Thyroid gland (tissue), 4 donors: ENCODE measurements at regions not wholly inside any gene's neighbourhood (a gene's known extent, or its start where the extent isn't known, plus 50 kb on each side); places are given as distances from the start of the nearest gene placed in this dataset.

Experiments used
- POLR2A ChIP-seq, 2 donors: fragments of 450-650 bp; IDR thresholded peaks; one replicate each; pipeline ENCODE4 v1.6.1; 2017; ENCODE audit warnings: antibody characterized with exemption in 2 of 2, mild to moderate bottlenecking in 2 of 2, moderate library complexity in 1 of 2
- TF ChIP-seq, protein P1 (sequence below), 6 experiments: fragments of 200-600 bp in 3 of 6; fragments of 450-650 bp in 3 of 6; sonication (generic) in 3 of 6; IDR thresholded peaks; one replicate each; pipeline ENCODE4 v1.5.1; 2016 to 2019; ENCODE audit warnings: antibody characterized with exemption in 6 of 6, mild to moderate bottlenecking in 2 of 6, inconsistent platforms in 1 of 6, moderate library complexity in 1 of 6

DNA sequence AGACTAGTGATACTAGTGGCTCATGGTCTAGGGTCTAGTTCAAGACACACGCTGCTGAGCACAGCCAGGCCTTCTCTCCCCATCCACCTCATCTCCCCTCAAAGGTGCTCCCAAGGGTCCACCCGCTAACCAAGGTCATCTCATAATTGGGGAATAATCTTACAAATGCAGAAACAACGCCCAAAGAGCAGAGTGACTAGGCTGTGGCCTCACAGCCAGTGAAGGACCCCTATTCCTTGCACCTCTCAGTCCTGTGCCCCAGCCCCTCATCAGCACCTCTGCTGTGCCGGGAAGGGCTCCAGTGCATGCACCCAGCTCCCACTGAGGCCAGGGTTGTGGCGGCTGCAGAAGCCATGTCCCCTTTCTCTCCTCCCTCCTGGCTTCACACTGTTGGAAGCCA lies 286.9 kb downstream of the UACA start:
- TF ChIP-seq POLR2A (IDR thresholded peaks at IDR 0.05), result no peak
- TF ChIP-seq, protein P1, sequence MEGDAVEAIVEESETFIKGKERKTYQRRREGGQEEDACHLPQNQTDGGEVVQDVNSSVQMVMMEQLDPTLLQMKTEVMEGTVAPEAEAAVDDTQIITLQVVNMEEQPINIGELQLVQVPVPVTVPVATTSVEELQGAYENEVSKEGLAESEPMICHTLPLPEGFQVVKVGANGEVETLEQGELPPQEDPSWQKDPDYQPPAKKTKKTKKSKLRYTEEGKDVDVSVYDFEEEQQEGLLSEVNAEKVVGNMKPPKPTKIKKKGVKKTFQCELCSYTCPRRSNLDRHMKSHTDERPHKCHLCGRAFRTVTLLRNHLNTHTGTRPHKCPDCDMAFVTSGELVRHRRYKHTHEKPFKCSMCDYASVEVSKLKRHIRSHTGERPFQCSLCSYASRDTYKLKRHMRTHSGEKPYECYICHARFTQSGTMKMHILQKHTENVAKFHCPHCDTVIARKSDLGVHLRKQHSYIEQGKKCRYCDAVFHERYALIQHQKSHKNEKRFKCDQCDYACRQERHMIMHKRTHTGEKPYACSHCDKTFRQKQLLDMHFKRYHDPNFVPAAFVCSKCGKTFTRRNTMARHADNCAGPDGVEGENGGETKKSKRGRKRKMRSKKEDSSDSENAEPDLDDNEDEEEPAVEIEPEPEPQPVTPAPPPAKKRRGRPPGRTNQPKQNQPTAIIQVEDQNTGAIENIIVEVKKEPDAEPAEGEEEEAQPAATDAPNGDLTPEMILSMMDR (IDR thresholded peaks at IDR 0.05), result no peak
